ENCODE measurements at regions not wholly inside any gene's neighbourhood (a gene's known extent, or its start where the extent isn't known, plus 50 kb on each side); places are given as distances from the start of the nearest gene placed in this dataset.

GRCh38 chr1:218582646-218583045, 237.5 kb downstream of the TGFB2 start:
- TF ChIP-seq CTCF (IDR thresholded peaks at IDR 0.05): no peak
- H3K36me3 ChIP-seq: no peaks in the 10 kb centered on the region
- DNase-seq: no peak
- H3K9me3 ChIP-seq: no peaks in the 10 kb centered on the region
- H3K27me3 ChIP-seq: no peaks in the 10 kb centered on the region
- intact Hi-C loops (cut with DNase I): no loop called here
- FAIRE-seq: no peak
- no peak for ATAC-seq
- no peaks in the 10 kb centered on the region for H3K4me1 ChIP-seq
- no peak overlapping the region for H3K27ac ChIP-seq
- H3K4me3 ChIP-seq: no peak overlapping the region

- H3K4me1 ChIP-seq: no peaks in the 10 kb centered on the region
- no peak overlapping the region for H3K27ac ChIP-seq
- H3K27me3 ChIP-seq: no peaks in the 10 kb centered on the region
- no peak overlapping the region for H3K4me3 ChIP-seq
- FAIRE-seq (no peak), ATAC-seq (peak; percentile 52 to 83 (median 66)), DNase-seq (no peak)
- no peaks in the 10 kb centered on the region for H3K36me3 ChIP-seq
- no peaks in the 10 kb centered on the region for H3K9me3 ChIP-seq
- intact Hi-C loops (cut with DNase I): no loop called here
- 31 to 36% methylated on average over 3 of the region's 3 CpGs for WGBS, 2 donors
- TF ChIP-seq CTCF (IDR thresholded peaks at IDR 0.05): no peak
Measured at GRCh38 chr1:218584418-218585155, 239.5 kb downstream of the TGFB2 start.

GRCh38 chr1:218585511-218586184, 240.5 kb downstream of the TGFB2 start:
- no peaks in the 10 kb centered on the region for H3K27me3 ChIP-seq
- H3K36me3 ChIP-seq: no peaks in the 10 kb centered on the region
- H3K4me1 ChIP-seq: no peaks in the 10 kb centered on the region
- intact Hi-C loops (cut with DNase I): no loop called here
- H3K27ac ChIP-seq: no peak overlapping the region
- no peak overlapping the region for H3K4me3 ChIP-seq
- DNase-seq: peak in 1 of 6 donors; percentile 42
- FAIRE-seq: no peak
- peak in 1 of 4 donors; percentile 46 for ATAC-seq
- 74 to 77% methylated on average over 10 of the region's 10 CpGs for WGBS, 2 donors
- no peaks in the 10 kb centered on the region for H3K9me3 ChIP-seq
- no peak for TF ChIP-seq CTCF (IDR thresholded peaks at IDR 0.05)

GRCh38 chr1:218587900-218588299, 242.8 kb downstream of the TGFB2 start:
- intact Hi-C loops (cut with DNase I): no loop called here
- Histone ChIP-seq H3K27me3 (no peaks in the 10 kb centered on the region), H3K4me3 (no peak overlapping the region), H3K27ac (no peak overlapping the region), H3K9me3 (no peaks in the 10 kb centered on the region), H3K4me1 (no peaks in the 10 kb centered on the region), H3K36me3 (no peaks in the 10 kb centered on the region)
- no peak for TF ChIP-seq CTCF (IDR thresholded peaks at IDR 0.05)
- FAIRE-seq (no peak), DNase-seq (no peak), ATAC-seq (no peak)
- 69 to 77% methylated on average over 2 of the region's 2 CpGs for WGBS, 2 donors

Measured in pancreas (tissue), 10 donors.